ENCODE measurements at regions not wholly inside any gene's neighbourhood (a gene's known extent, or its start where the extent isn't known, plus 50 kb on each side); places are given as distances from the start of the nearest gene placed in this dataset.

DNA sequence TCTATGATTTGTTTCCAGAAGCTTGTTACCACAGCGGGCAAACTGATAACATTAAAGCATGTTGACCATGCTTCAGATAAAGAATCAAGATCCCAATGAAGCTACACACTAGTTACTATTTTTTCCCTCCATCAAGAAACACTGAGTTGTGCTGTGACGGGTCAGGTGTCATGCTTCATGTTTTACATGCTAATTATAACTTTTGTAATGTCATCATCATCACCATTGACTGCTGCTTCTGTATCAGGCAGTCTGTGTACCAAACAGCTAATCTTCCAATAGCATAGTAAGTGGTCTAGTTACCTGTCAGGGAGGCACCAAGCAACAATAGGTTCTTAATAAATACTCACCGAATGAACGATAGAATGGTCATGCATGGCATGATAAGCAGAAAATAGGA lies 388.1 kb downstream of the THBS2 start:
- WGBS (ENCODE audit: missing lambda C conversion rate) = 66% methylated on average over 4 of the region's 4 CpGs
- Histone ChIP-seq H3K4me2 (no peak overlapping the region), H3K9me3 (no peaks in the 10 kb centered on the region), H3K27ac (no peak overlapping the region), H3K4me3 (no peak overlapping the region), H3K4me1 (no peaks in the 10 kb centered on the region)
- CTCF ChIA-PET = interaction anchor here (0.7 kb wide), 1 partner anchor 496 kb away, joined by 3 read pairs; no protein-coding TSS in a partner anchor
- POLR2A ChIA-PET = no interaction called here
- ATAC-seq = no peak
- no peak for DNase-seq (ENCODE audit: low read depth in 1 of 2, low spot score in 1 of 2)
- no peak for TF ChIP-seq RFX5 (IDR thresholded peaks at IDR 0.05)
- TF ChIP-seq, protein P1, sequence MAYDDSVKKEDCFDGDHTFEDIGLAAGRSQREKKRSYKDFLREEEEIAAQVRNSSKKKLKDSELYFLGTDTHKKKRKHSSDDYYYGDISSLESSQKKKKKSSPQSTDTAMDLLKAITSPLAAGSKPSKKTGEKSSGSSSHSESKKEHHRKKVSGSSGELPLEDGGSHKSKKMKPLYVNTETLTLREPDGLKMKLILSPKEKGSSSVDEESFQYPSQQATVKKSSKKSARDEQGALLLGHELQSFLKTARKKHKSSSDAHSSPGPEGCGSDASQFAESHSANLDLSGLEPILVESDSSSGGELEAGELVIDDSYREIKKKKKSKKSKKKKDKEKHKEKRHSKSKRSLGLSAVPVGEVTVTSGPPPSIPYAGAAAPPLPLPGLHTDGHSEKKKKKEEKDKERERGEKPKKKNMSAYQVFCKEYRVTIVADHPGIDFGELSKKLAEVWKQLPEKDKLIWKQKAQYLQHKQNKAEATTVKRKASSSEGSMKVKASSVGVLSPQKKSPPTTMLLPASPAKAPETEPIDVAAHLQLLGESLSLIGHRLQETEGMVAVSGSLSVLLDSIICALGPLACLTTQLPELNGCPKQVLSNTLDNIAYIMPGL (CRISPR knock-in tag; IDR thresholded peaks at IDR 0.05; ENCODE audit: borderline replicate concordance) = no peak
- no peak for TF ChIP-seq RARB (CRISPR knock-in tag; IDR thresholded peaks at IDR 0.05)
- no peak for TF ChIP-seq EHF (CRISPR knock-in tag; IDR thresholded peaks at IDR 0.05)
- TF ChIP-seq JUNB (IDR thresholded peaks at IDR 0.05) = no peak
- no peak for TF ChIP-seq MYC (IDR thresholded peaks at IDR 0.05; ENCODE audit: borderline replicate concordance, low read length)
- TF ChIP-seq, protein P2, sequence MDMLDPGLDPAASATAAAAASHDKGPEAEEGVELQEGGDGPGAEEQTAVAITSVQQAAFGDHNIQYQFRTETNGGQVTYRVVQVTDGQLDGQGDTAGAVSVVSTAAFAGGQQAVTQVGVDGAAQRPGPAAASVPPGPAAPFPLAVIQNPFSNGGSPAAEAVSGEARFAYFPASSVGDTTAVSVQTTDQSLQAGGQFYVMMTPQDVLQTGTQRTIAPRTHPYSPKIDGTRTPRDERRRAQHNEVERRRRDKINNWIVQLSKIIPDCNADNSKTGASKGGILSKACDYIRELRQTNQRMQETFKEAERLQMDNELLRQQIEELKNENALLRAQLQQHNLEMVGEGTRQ (IDR thresholded peaks at IDR 0.05) = no peak
- no peak for TF ChIP-seq TP53 (CRISPR knock-in tag; IDR thresholded peaks at IDR 0.05)
- TF ChIP-seq POLR2A (IDR thresholded peaks at IDR 0.05; ENCODE audit: low read length) = no peak
- no peak for TF ChIP-seq ZSCAN20 (CRISPR knock-in tag; IDR thresholded peaks at IDR 0.05)
- TF ChIP-seq, protein P3, sequence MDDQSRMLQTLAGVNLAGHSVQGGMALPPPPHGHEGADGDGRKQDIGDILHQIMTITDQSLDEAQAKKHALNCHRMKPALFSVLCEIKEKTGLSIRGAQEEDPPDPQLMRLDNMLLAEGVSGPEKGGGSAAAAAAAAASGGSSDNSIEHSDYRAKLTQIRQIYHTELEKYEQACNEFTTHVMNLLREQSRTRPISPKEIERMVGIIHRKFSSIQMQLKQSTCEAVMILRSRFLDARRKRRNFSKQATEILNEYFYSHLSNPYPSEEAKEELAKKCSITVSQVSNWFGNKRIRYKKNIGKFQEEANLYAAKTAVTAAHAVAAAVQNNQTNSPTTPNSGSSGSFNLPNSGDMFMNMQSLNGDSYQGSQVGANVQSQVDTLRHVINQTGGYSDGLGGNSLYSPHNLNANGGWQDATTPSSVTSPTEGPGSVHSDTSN (IDR thresholded peaks at IDR 0.05) = no peak
- no peak for TF ChIP-seq JUN (IDR thresholded peaks at IDR 0.05)
- TF ChIP-seq EHMT2 (IDR thresholded peaks at IDR 0.05; ENCODE audit: low read depth) = no peak
- TF ChIP-seq KDM1A (IDR thresholded peaks at IDR 0.05; ENCODE audit: low read depth) = no peak
- no peak for TF ChIP-seq ZNF302 (CRISPR knock-in tag; IDR thresholded peaks at IDR 0.05)
- TF ChIP-seq PHF8 (IDR thresholded peaks at IDR 0.05; ENCODE audit: borderline replicate concordance, low read depth) = no peak
- FAIRE-seq = no peak

DNA sequence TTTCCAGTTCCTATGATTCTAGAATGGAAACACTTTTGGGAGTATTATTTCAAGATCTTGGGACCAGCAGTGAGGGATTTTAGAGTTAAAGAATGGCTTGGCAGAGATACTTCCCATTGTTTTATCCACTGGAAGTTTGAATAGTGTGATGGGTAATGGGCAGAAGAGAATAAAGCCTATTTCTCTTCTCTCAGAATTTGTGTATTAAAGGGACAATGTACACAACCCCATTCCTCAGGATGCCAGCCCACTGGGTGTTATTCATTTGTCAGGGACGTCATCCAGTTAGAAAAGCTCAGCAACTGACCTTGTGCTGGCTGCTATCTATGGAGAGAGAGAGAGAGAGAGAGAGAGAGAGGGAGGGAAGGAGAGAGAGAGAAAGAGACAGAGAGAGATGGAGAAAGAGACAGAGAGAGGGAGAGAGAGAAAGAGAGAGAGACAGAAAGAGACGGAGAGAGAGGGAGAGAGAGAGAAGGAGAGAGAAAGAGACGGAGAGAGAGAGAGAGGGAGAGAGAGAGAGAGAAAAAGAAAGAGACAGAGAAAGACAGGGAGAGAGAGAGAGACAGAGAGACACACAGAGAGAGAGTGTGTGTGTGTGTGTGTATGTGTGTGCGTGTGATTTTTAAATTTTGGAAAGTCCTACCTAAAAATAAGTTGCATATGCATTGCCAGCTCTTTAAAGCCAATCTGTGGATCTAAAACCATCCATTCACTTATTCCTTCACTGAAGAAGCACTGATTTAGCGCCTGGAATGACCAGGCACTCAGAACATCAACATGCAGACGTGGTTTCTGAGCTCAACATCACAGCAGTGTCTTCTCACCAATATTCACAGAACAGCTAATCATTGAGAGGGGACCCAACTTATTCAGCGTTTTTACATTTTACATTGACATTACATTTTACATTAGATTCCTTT lies 388.8 kb downstream of the THBS2 start:
- POLR2A ChIA-PET = no interaction called here
- no peak for TF ChIP-seq MAZ (IDR thresholded peaks at IDR 0.05; ENCODE audit: borderline replicate concordance, low read depth, low read length)
- no peak for TF ChIP-seq BHLHE40 (IDR thresholded peaks at IDR 0.05; ENCODE audit: low read depth, low read length)
- TF ChIP-seq ZSCAN20 (CRISPR knock-in tag; IDR thresholded peaks at IDR 0.05) = no peak
- no peak for TF ChIP-seq NR3C1 (IDR thresholded peaks at IDR 0.05)

DNA sequence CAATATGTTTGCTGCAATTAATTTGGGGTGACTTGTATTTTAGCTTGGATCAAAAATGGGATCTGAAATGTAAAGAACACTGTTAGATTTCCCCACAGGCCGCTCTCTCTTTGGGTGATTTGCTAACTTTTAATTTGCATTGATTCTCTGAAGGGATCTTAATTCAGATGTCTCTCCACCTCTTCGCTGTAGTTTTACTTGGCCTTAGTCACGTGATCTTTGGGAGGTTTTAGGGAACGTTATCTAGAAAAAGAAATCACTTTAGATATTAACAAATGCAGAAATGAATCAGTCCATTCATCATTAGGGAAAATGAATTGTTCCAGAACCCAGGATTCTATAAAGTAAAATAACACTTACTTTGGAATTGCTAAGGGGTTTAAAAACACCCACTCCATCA lies 390.2 kb downstream of the THBS2 start:
- ChIA-PET POLR2A (no interaction called here), CTCF (interaction anchor here (0.6 kb wide), 1 partner anchor 1819 kb away, joined by 3 read pairs; no protein-coding TSS in a partner anchor)
- FAIRE-seq (no peak), DNase-seq (ENCODE audit: low read depth in 1 of 2, low spot score in 1 of 2) (no peak), ATAC-seq (no peak)
- no peak overlapping the region for H3K27ac ChIP-seq
- H3K4me2 ChIP-seq = no peak overlapping the region
- no peaks in the 10 kb centered on the region for H3K9me3 ChIP-seq
- no peak overlapping the region for H3K4me3 ChIP-seq
- WGBS (ENCODE audit: missing lambda C conversion rate) = 29% methylated on average over 4 of the region's 4 CpGs
- H3K4me1 ChIP-seq = no peaks in the 10 kb centered on the region
- no peak for TF ChIP-seq POLR2AphosphoS2 (conservative IDR thresholded peaks at IDR 0.05; ENCODE audit: low read length)
- no peak for TF ChIP-seq FOSL2 (IDR thresholded peaks at IDR 0.05)
- no peak for TF ChIP-seq FOSL2 (CRISPR knock-in tag; IDR thresholded peaks at IDR 0.05)
- TF ChIP-seq, protein P1 (CRISPR knock-in tag; IDR thresholded peaks at IDR 0.05; ENCODE audit: borderline replicate concordance) = no peak
- TF ChIP-seq, protein P4, sequence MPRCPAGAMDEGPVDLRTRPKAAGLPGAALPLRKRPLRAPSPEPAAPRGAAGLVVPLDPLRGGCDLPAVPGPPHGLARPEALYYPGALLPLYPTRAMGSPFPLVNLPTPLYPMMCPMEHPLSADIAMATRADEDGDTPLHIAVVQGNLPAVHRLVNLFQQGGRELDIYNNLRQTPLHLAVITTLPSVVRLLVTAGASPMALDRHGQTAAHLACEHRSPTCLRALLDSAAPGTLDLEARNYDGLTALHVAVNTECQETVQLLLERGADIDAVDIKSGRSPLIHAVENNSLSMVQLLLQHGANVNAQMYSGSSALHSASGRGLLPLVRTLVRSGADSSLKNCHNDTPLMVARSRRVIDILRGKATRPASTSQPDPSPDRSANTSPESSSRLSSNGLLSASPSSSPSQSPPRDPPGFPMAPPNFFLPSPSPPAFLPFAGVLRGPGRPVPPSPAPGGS (IDR thresholded peaks at IDR 0.05) = no peak
- TF ChIP-seq RAD21 (conservative IDR thresholded peaks at IDR 0.05 in 1 of 2, IDR thresholded peaks at IDR 0.05 in 1 of 2) = no peak
- TF ChIP-seq SREBF2 (IDR thresholded peaks at IDR 0.05) = no peak
- no peak for TF ChIP-seq ESRRA (IDR thresholded peaks at IDR 0.05; ENCODE audit: borderline replicate concordance, low read length)
- no peak for TF ChIP-seq FOXS1 (CRISPR knock-in tag; IDR thresholded peaks at IDR 0.05)
- TF ChIP-seq CHD2 (IDR thresholded peaks at IDR 0.05; ENCODE audit: low read length, partially characterized antibody) = no peak

More for the DNA sequence above, 388.8 kb downstream of the THBS2 start:
- DNase-seq (ENCODE audit: low read depth in 1 of 2, low spot score in 1 of 2) (no peak), ATAC-seq (no peak), FAIRE-seq (no peak)
- 31% methylated on average over 7 of the region's 7 CpGs for WGBS (ENCODE audit: missing lambda C conversion rate)
- Histone ChIP-seq H3K9me3 (no peaks in the 10 kb centered on the region), H3K27ac (no peak overlapping the region), H3K4me2 (no peak overlapping the region), H3K4me3 (no peak overlapping the region), H3K4me1 (no peaks in the 10 kb centered on the region)
- CTCF ChIA-PET = no interaction called here

All from A549 (cell line).